HL-60 (cell line): ENCODE measurements at regions not wholly inside any gene's neighbourhood (a gene's known extent, or its start where the extent isn't known, plus 50 kb on each side); places are given as distances from the start of the nearest gene placed in this dataset.

Source experiments
- DNase-seq, 2 experiments: peaks; one replicate each; pipeline ENCODE4 v3.0.0-alpha.2; 2010 to 2020; ENCODE audit warnings: low read depth in 1 of 2, low spot score in 1 of 2
- H3K27ac ChIP-seq: fragments of 250-450 bp; sonication (Bioruptor Pico); replicated peaks from 2 replicates; pipeline ENCODE4 v1.5.1; 2020; ENCODE audit warnings: mild to moderate bottlenecking, moderate library complexity
- H3K27me3 ChIP-seq: fragments of 250-450 bp; sonication (Bioruptor Pico); 2 replicates; pipeline ENCODE4 v1.5.1; 2021; ENCODE audit warnings: mild to moderate bottlenecking, moderate library complexity; ENCODE audit not compliant: insufficient read depth, poor library complexity, severe bottlenecking
- H3K4me3 ChIP-seq: replicated peaks from 2 replicates; pipeline ENCODE4 v1.5.1; 2011; ENCODE audit warnings: mild to moderate bottlenecking, control low read depth, low read length; ENCODE audit not compliant: insufficient read depth
- CTCF ChIP-seq: IDR thresholded peaks from one replicate; pipeline ENCODE4 v1.5.1; 2011; ENCODE audit warnings: low read length, control low read depth, inconsistent platforms; ENCODE audit not compliant: insufficient read depth
- GABPA ChIP-seq: IDR thresholded peaks from 2 replicates; pipeline ENCODE4 v1.6.1; 2012; ENCODE audit warnings: low read depth
- POLR2AphosphoS5 ChIP-seq: IDR thresholded peaks from 2 replicates; pipeline ENCODE4 v1.6.1; 2012; ENCODE audit warnings: low read depth
- REST ChIP-seq: IDR thresholded peaks from 2 replicates; pipeline ENCODE4 v1.6.1; 2012; ENCODE audit warnings: low read depth; ENCODE audit not compliant: insufficient replicate concordance
- SPI1 ChIP-seq: IDR thresholded peaks from 2 replicates; pipeline ENCODE4 v1.6.1; 2012; ENCODE audit warnings: low read depth, mild to moderate bottlenecking, borderline replicate concordance

- H3K4me3 ChIP-seq, result no peak overlapping the region
- DNase-seq, result no peak
- no peaks in the 10 kb centered on the region for H3K27me3 ChIP-seq
- TF ChIP-seq SPI1, result no peak
- no peak overlapping the region for H3K27ac ChIP-seq
Measured at GRCh38 chr4:145347684-145348083, 134.0 kb upstream of the SMAD1 start.

- DNase-seq, result no peak
- TF ChIP-seq SPI1 (no peak), POLR2AphosphoS5 (no peak), CTCF (no peak), GABPA (no peak), REST (no peak)
- Histone ChIP-seq H3K27me3 (no peaks in the 10 kb centered on the region), H3K27ac (no peak overlapping the region), H3K4me3 (no peak overlapping the region)
Measured at GRCh38 chr4:145346081-145346480, 135.6 kb upstream of the SMAD1 start.

- no peaks in the 10 kb centered on the region for H3K27me3 ChIP-seq
- no peak for TF ChIP-seq POLR2AphosphoS5
- no peak for TF ChIP-seq CTCF
- TF ChIP-seq SPI1, result no peak
- no peak for TF ChIP-seq GABPA
- no peak for TF ChIP-seq REST
- no peak for DNase-seq
- H3K4me3 ChIP-seq, result no peak overlapping the region
- H3K27ac ChIP-seq, result no peak overlapping the region
Measured at GRCh38 chr4:145345401-145345800, 136.3 kb upstream of the SMAD1 start.

GRCh38 chr4:145341381-145341780 lies 140.3 kb upstream of the SMAD1 start:
- TF ChIP-seq POLR2AphosphoS5, result no peak
- TF ChIP-seq CTCF, result no peak
- TF ChIP-seq SPI1, result no peak

More at GRCh38 chr4:145341381-145341780, 140.3 kb upstream of the SMAD1 start:
- Histone ChIP-seq H3K27me3 (no peaks in the 10 kb centered on the region), H3K27ac (no peak overlapping the region), H3K4me3 (no peak overlapping the region)
- DNase-seq, result no peak
